ENCODE measurements at regions not wholly inside any gene's neighbourhood (a gene's known extent, or its start where the extent isn't known, plus 50 kb on each side); places are given as distances from the start of the nearest gene placed in this dataset.
"Not testable (repeated sequence)": the region's sequence is repeated elsewhere in the genome, so short reads cannot be mapped to it uniquely, and the experiment has no call there.

DNA sequence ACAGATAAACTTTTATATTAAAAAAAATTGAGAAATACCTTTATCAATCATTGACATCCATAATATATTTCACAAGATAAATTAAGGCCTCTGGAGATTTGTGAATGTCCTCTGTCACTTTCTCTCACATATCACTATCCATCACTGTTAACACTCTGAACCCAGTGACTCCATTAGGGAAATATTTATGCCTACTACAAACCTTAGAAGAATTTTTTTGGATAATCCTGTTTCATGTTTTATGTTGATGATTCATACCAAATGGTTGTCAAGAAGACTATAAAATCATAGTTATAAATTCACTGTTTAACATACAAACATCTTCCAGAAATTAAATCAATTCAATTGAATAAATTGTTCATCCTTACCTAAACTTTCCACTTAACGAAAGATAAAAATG, 357.6 kb upstream of the CDH10 start:
- no peak for DNase-seq

DNA sequence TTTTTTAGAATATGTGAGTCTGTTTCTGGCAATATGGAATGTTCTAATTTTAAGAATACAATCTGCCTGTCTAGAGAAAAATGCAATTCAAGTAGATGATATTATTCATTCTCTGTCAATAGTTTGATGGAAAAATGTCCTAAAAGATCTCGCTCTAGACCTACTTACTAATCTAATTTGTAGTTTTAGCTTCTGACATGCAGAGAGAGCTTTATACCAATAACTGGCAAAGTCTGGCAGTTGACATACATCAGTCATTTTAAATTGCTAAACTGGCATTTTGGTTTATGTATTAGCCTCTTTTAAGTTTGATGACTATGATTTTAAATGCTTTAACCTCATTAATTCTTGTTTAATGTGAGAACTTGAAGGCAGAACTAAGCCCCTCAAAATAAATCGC, 355.0 kb upstream of the CDH10 start:
- DNase-seq = no peak

DNA sequence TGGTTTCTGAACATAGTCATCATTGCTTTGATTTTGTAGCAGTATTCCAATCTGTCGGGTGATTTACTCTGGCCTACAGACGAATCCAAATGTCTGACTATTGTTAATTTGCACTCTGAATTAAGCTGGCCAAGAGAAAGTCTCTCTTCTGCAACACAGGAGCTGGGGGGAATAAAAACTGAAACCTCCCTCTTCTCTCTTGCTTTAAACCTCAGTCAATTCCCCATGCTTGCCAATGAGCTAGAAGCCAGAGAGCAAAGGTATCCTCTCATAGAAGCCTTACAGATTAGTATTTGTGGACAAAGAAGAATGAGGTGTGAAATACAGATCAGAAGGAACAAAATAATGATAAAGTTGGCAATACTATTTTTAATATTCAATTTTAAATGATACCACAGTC, 353.9 kb upstream of the CDH10 start:
- DNase-seq = no peak

- DNase-seq = no peak
Measured at GRCh38 chr5:24986326-24986725, 341.5 kb upstream of the CDH10 start.

- not testable (repeated sequence) for DNase-seq
Measured at GRCh38 chr5:24978552-24978951, 333.8 kb upstream of the CDH10 start.

DNA sequence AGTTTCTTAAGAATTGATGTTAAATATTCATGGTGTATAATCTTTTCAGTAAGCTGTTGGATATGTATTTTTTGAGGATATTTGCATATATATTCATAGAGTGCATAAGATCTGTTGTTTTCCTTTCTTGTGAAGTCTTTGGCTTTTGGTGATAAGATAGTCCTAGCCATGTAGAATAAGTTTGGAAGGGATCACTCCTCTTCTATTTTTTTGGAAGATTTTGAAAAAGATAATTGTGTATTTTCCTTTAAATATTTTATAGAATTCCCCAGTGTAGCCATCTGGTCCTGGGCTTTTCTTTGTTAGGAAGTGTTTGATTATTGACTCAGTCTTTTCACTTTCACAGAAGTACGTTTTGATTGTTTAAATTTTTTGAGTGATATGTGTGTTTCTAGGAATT, 318.8 kb upstream of the CDH10 start:
- no peak for DNase-seq

DNA sequence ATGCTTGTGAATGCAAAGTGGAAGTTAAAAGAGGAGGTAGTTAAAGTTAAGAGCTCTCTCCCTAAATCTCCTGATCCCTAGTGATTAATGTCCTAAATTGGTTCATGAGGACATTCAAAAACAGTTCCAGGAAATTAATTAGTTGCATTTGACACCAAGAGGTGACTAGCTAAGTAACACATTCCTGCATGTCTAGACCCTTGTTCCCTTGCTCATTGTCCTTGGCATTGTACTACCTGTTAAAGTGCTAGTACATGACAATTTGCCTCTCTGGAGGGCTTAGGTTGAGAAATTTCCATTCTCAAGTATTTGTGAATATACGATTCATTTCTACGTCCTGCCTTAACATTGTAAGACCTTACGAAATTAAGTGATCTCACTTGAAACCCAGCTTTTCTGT, 278.6 kb upstream of the CDH10 start:
- no peak for DNase-seq

- no peak for DNase-seq
Measured at GRCh38 chr5:24918676-24919075, 273.9 kb upstream of the CDH10 start.

DNA sequence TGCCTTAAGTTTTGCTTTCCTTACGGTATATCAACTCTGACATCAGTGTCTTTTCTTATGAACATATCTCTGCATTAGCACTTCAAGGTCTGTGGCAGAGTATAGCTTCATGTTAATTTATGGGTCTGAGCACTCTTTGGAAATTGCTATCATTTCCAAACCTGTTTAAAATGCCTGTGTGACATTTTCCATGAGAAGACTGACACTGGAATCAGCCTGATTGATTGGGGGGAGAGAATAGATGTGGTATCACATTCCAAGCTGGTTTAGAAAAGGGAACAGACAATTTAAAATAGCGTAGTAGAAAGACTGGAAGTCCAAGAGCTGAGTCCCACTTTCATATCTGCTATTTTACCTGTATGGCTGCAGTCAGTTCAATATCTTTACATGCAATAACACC, 272.1 kb upstream of the CDH10 start:
- DNase-seq = no peak

- DNase-seq = no peak
Measured at GRCh38 chr5:24909210-24909609, 264.4 kb upstream of the CDH10 start.

DNA sequence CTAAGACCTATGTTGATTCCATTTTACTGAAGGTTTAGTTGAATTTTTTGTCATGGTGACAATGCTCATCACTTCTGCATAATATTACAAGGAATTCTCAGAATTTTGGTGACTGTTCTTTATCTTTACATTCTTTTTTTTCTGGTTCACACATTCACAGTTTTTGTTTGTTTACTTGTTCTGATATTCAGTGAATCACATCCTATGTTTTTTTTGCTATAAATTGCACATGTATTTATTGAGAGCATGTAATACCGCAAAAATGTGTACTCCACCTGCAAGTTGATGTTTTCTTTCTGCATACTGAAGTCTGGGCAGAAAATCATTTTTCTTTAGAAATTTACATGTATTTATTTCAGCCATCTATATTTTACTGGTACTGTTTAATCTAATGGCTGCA, 261.9 kb upstream of the CDH10 start:
- DNase-seq = no peak

DNA sequence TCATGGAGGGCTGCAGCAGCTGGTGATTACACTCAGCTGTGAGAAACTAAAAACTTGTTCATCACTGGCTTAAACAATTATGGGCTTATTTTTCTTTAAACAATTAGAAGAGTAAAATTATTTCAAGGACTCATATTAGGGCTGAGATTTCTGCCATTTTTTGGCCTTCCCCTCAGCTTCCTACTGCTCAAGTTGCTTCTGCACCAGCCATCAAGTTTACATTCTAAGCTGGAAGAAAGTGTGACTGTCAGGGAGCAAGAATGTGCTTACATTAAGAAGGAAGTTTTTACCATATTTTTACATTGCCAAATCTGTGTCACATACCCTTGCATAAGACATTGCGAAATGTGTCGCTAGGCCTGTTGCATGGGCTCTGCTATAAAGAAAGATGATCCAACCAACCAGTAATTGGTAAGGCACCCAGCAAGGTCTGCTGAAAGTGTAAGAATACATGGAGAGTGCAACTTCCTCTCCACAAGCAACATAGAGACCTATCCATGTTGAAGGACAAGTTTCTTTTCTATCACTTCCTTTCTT, 260.3 kb upstream of the CDH10 start:
- no peak for DNase-seq

- no peak for DNase-seq
Measured at GRCh38 chr5:24899180-24899579, 254.4 kb upstream of the CDH10 start.

- no peak for DNase-seq
Measured at GRCh38 chr5:24864244-24864643, 219.5 kb upstream of the CDH10 start.

DNA sequence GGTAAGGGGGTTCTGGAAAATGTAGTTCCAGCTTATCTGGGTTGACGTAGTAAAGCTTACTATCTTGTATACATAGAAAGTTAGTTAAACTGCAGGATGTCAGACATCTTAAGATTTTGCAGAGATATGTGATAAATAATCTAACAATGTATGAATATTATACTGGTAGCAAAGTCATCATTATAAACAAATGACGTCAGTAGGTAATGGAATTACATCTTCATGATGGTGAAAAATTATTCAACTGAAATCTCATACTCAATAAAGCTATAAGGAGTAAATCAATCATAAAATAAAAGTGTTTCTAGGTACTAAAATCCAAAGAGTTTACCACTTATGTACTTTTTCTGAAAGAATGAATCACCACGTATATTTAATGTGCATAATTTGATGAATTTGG, 217.3 kb upstream of the CDH10 start:
- no peak for DNase-seq

DNA sequence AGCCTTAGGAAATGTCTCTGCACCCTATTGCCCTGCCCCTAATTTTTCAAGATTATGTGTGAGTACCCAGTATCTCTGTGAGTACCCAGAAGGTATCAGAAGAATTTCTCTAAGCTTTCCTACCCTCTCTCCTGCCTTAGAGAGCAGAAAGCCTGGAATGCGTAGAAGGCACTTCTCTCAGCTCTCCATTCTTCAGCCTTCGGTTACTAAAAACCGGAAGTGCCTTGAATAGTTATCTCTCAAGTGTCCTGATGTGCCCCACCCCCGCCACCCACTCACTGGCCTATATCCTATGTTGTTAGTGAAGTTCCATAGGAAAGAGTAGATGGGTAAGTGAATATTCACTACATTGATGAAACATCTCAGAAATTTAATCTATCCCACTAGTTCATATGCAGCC, 210.7 kb upstream of the CDH10 start:
- DNase-seq = no peak

GRCh38 chr5:24854850-24855249, 210.1 kb upstream of the CDH10 start:
- DNase-seq = no peak

- no peak for DNase-seq
Measured at GRCh38 chr5:24854350-24854749, 209.6 kb upstream of the CDH10 start.

DNA sequence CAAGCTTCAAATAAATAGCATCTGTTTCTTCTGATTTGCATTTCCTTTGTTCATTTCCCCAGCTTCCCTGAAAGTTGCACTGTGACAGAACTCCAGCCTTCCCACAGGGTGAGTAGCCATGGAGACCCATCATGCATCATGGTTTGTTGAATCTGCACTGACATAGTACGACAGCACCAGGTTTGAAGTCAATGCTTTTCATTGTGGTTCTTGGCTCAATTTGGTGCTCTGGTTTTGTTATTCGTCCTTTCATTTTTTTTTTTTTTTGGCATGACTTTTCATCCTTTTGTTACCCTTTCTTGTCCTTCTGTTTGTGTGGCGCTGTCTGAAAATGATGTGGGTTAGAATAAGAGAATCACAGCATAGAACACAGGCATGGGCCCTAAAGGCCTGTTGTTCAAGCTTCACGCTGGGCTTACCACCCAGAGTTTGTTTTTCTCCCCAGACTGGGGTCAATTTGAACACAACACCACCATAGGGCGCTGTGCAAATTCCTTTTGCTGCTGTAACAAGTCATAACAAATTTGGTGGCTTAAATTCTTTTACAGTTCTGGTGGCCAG, 206.2 kb upstream of the CDH10 start:
- DNase-seq = no peak

GRCh38 chr5:24849210-24849609, 204.4 kb upstream of the CDH10 start:
- DNase-seq = no peak

GRCh38 chr5:24831989-24832388, 187.2 kb upstream of the CDH10 start:
- DNase-seq = no peak

DNA sequence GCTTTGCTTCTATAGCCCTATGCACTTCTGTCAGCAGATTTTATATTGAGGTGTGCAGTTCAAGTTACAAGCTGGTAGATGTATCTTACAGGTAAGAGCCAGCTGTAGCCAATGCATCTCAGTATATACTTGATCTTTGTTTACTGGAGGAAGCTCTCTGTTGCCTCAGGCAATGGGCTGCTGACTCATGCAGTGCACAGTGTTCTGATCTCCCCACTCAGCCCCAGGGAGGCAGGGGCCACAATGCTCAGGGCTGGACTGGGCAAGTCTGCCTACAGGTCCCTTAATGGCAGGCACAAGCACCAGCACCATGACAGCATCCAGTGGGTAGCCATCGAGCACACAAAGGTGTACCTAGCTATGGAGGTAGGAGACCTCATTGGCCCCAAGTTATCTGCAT, 178.8 kb upstream of the CDH10 start:
- DNase-seq = no peak

GRCh38 chr5:24819841-24820240, 175.1 kb upstream of the CDH10 start:
- DNase-seq = no peak

- DNase-seq = no peak
Measured at GRCh38 chr5:24817966-24818365, 173.2 kb upstream of the CDH10 start.

DNA sequence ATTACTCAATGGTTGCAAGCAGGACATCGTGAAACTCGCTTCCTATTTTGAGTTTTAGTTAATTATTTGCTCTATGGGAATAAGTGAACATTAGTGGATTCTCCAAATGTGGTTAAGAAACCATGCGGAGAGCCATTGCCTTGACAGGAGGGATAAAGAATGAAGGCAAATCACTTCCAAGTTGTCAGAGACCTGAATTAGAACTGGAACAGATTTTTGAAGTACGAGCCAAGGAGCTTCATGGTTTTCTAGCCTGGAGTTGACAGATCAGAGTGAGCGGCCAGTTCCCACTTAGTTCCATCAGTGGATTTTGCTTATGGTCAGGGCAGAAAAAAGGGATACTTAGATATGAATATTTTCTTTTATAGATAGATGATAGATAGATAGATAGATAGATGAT, 171.4 kb upstream of the CDH10 start:
- DNase-seq = no peak

DNA sequence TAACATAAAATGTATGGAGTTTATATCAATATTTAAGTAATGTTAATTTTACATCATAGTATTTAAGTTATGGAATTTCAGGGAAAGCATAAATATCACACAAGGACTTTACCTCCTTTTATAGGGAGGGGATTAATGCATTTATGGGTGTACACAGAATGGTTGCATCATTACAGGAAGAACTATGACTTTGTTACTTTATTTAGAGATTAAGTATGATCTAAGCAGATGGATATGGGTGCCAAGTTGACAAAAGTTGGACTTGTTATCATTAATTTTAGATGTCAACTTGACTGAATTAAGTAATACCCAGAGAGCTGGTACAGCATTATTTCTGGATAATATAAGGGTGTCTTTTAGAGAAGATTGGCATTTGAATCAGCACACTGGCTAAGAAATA, 160.5 kb upstream of the CDH10 start:
- no peak for DNase-seq

Data from NCI-H1930 (cell line).